ENCODE measurements at regions not wholly inside any gene's neighbourhood (a gene's known extent, or its start where the extent isn't known, plus 50 kb on each side); places are given as distances from the start of the nearest gene placed in this dataset.

DNA sequence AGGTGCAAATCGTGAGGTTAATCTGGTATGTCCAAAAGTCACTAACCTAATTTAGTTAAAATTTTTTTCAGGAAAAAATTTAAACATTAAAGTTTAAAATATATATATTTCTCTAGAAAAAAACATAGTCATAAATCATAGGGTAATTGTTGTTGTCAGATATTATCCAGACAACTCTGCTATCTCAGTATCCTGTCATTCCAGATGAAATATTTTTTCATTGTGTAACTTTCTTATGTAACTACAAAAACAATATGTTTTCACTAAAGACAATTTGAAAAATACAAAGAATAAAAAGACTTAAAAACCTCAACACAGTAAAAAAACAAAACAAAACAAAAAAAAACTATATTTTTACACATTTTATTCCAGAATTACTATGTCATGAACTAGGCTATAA lies 57.6 kb downstream of the TENT5A start:
- no peak for DNase-seq (ENCODE audit: low read depth)
- no peak overlapping the region for H3K4me3 ChIP-seq (ENCODE audit: low read depth, low read length)
- TF ChIP-seq MYC (IDR thresholded peaks at IDR 0.05; ENCODE audit: low read depth, low read length) (no peak), CTCF (IDR thresholded peaks at IDR 0.05; ENCODE audit: low read depth, low read length) (no peak), POLR2A (IDR thresholded peaks at IDR 0.05; ENCODE audit: extremely low read depth, insufficient read length) (no peak)
- TF ChIP-seq, protein P1, sequence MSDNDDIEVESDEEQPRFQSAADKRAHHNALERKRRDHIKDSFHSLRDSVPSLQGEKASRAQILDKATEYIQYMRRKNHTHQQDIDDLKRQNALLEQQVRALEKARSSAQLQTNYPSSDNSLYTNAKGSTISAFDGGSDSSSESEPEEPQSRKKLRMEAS (IDR thresholded peaks at IDR 0.05; ENCODE audit: low read depth, low read length), result no peak

DNA sequence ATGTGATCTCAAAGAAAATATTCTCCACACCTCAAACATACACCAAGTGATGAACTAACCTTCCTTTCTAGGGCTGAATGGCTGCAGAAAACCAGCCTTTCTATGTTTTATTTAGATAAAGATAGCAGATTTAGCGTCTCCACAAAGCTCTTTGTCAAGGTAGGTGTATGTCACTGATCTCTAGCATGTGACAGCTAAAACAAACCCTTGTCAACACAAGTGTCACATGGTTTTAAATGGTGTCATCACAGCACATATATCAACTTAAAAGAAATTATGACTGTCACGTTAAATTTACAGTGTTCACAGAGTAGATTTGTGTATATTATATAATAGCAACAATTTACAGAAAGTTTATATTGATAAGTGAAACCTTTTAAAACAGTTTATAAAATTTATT lies 58.3 kb downstream of the TENT5A start:
- no peak for DNase-seq (ENCODE audit: low read depth)
- no peak overlapping the region for H3K4me3 ChIP-seq (ENCODE audit: low read depth, low read length)
- TF ChIP-seq MYC (IDR thresholded peaks at IDR 0.05; ENCODE audit: low read depth, low read length) (no peak), CTCF (IDR thresholded peaks at IDR 0.05; ENCODE audit: low read depth, low read length) (no peak), POLR2A (IDR thresholded peaks at IDR 0.05; ENCODE audit: extremely low read depth, insufficient read length) (no peak)
- TF ChIP-seq, protein P1 (IDR thresholded peaks at IDR 0.05; ENCODE audit: low read depth, low read length), result no peak

- DNase-seq (ENCODE audit: low read depth), result no peak
- no peak for TF ChIP-seq POLR2A (IDR thresholded peaks at IDR 0.05; ENCODE audit: extremely low read depth, insufficient read length)
- TF ChIP-seq, protein P1 (IDR thresholded peaks at IDR 0.05; ENCODE audit: low read depth, low read length), result no peak
- no peak for TF ChIP-seq CTCF (IDR thresholded peaks at IDR 0.05; ENCODE audit: low read depth, low read length)
- TF ChIP-seq MYC (IDR thresholded peaks at IDR 0.05; ENCODE audit: low read depth, low read length), result no peak
- H3K4me3 ChIP-seq (ENCODE audit: low read depth, low read length), result no peak overlapping the region
Measured at GRCh38 chr6:81693266-81693665, 59.2 kb downstream of the TENT5A start.

DNA sequence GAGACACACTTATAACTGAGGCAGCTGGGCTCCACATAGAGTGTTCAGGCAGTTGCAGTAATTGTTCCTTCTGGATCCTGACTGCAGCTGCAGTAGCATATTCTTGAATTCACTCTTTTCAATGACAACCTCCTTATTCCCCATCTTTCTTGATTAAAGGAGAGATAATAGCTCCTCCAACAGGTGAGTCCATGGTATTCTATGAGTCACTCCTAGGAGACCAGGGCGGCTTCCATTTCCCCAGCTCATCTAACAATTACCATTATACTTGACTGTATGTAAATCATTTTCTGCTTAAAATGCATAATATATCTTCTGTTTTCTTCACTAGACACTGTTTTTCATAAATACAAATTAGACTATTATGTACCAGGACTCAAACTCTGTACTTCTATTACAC lies 62.4 kb downstream of the TENT5A start:
- TF ChIP-seq POLR2A (IDR thresholded peaks at IDR 0.05; ENCODE audit: extremely low read depth, insufficient read length), result no peak
- TF ChIP-seq, protein P1 (IDR thresholded peaks at IDR 0.05; ENCODE audit: low read depth, low read length), result no peak
- no peak for TF ChIP-seq CTCF (IDR thresholded peaks at IDR 0.05; ENCODE audit: low read depth, low read length)
- TF ChIP-seq MYC (IDR thresholded peaks at IDR 0.05; ENCODE audit: low read depth, low read length), result no peak
- DNase-seq (ENCODE audit: low read depth), result no peak
- no peak overlapping the region for H3K4me3 ChIP-seq (ENCODE audit: low read depth, low read length)

- TF ChIP-seq POLR2A (IDR thresholded peaks at IDR 0.05; ENCODE audit: extremely low read depth, insufficient read length), result no peak
- no peak for TF ChIP-seq CTCF (IDR thresholded peaks at IDR 0.05; ENCODE audit: low read depth, low read length)
- TF ChIP-seq MYC (IDR thresholded peaks at IDR 0.05; ENCODE audit: low read depth, low read length), result no peak
- TF ChIP-seq, protein P1 (IDR thresholded peaks at IDR 0.05; ENCODE audit: low read depth, low read length), result no peak
- no peak for DNase-seq (ENCODE audit: low read depth)
- H3K4me3 ChIP-seq (ENCODE audit: low read depth, low read length), result no peak overlapping the region
Measured at GRCh38 chr6:81689580-81689979, 62.9 kb downstream of the TENT5A start.

GRCh38 chr6:81683912-81684311 lies 68.6 kb downstream of the TENT5A start:
- TF ChIP-seq POLR2A (IDR thresholded peaks at IDR 0.05; ENCODE audit: extremely low read depth, insufficient read length), result no peak
- no peak for TF ChIP-seq MYC (IDR thresholded peaks at IDR 0.05; ENCODE audit: low read depth, low read length)
- TF ChIP-seq CTCF (IDR thresholded peaks at IDR 0.05; ENCODE audit: low read depth, low read length), result no peak
- TF ChIP-seq, protein P1 (IDR thresholded peaks at IDR 0.05; ENCODE audit: low read depth, low read length), result no peak
- no peak for DNase-seq (ENCODE audit: low read depth)
- no peak overlapping the region for H3K4me3 ChIP-seq (ENCODE audit: low read depth, low read length)

Data from NB4 (cell line).